ENCODE measurements at regions not wholly inside any gene's neighbourhood (a gene's known extent, or its start where the extent isn't known, plus 50 kb on each side); places are given as distances from the start of the nearest gene placed in this dataset.
"Not testable (repeated sequence)": the region's sequence is repeated elsewhere in the genome, so short reads cannot be mapped to it uniquely, and the experiment has no call there.

- not testable (repeated sequence) for TF ChIP-seq CTCF, POLR2A (IDR thresholded peaks at IDR 0.05)
These were observed 5403.1 kb upstream of the TPTE start for GRCh38 chr21:5118296-5118679.

Measured in heart left ventricle (tissue), 13 donors.